CD4-positive, alpha-beta T cell treated with Interleukin-2 at 100 ng/mL for 4 hours (primary cell): ENCODE measurements at regions not wholly inside any gene's neighbourhood (a gene's known extent, or its start where the extent isn't known, plus 50 kb on each side); places are given as distances from the start of the nearest gene placed in this dataset.

Source experiments
- DNase-seq: peaks from one replicate; pipeline ENCODE4 v3.0.0-alpha.2; 2020; ENCODE audit warnings: low spot score

DNA sequence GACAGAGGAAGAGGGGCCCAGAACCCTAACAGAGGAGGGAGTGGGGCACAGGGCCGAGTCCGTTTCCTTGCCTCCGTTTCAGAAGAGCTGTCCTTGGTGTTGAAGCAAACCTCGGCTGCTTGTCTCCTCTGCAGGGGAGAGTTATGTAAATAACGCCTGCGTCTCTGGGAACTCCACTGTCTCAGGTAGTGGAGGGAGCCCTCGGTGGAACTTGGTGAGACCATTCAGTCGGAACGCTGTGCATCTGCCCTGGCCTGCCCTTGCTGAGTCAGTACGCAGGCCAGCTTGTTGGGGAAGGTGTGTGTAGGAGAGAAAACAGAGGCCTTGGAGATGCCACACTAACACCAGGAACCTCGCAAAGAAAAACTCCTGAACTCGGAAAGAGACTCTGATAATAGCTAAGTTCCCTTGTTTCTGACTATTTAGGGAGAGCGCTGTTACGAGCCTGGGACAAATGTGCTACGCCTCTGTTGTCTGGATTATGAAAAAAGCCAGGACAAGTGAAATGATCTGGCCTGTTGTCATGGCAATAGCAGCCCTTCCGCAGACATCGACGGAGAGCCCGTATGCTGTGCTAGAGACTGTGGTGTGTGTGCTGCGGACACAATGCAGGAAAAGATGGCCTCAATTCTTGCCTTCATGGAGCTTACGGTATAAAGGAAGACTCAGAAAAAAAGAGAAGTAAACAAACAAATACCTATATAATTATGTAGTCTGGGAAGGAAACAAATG, 94.6 kb upstream of the AKT3 start:
- DNase-seq: no peak

DNA sequence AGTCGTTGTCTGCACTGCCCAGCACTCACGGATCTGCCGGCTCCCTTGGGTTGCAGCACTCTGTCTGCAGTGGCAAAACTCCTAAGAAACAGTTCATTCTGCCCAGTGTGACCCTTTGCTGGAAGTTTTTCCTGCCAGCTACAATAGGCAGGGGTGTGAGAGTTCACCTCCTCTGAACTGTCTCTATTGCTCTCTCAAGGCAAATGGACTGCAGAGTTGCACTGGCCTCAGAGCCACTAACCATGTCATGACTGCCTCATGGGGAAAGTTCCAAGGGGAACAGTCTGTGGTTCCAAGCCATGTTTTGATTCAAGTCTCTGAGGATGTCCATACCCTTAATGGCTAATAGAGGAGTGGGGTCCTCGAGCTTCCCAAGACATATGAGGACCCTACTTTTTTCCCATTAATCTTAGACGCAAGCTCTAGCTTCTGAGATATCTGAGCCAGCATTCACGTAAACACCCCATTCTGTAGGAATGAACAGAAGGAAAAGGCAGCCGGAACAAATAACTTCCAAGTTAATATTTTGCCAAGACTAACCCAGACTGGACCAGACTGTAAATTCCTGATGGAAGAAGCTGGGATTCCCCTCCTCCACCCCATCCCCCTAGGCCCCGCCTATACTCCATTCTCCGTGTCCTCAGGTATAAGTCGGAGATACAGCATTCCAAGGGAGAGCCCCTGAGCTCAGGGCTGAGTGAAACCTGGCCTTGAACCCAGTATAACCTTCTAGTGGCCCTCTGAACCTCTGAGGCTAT, 93.8 kb upstream of the AKT3 start:
- no peak for DNase-seq

DNA sequence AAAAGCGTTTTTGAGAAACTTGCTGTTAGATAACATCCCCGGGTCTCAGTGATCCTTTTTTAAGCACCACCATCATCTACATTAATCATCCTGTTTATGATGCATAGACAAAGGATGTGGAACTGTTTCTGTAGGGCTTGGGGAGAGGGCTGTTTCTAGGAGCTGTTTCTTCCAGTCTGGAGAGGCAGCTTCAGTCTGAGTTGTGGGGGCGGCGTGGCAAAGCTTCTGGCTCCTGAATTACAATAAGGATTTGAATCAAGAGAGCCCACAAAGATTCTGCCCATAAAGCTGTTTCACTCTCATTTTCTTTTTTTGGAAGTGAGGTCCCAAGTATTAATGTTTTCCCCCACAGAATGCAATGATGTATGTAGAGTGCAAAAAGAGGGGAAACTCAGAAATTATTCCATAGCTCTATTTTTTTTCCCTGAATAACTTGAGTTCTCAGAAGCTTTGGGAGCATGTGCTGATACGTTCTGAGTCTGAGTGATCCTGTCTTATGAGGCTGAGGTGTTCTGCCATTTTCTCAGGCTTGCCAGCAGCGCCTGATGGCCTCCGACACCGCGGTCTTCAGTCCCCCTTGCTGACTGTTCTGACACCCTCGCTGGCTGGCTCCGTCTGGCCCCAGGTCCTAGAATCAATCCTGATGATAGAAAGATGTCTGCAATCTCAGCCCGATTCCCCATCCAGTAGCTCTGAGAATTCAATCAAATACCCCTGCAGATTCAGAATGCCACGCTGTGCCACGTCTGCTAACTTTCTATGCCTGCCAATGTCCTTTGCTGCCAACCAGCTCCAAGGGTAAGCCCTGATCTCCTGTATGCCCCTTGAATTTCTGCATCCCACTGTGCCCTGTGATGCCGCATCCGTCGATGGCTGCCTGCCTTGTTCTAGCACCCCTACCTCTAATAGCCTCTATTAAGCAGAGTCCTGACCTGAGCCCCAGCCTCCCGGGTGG, 92.4 kb upstream of the AKT3 start:
- no peak for DNase-seq

DNA sequence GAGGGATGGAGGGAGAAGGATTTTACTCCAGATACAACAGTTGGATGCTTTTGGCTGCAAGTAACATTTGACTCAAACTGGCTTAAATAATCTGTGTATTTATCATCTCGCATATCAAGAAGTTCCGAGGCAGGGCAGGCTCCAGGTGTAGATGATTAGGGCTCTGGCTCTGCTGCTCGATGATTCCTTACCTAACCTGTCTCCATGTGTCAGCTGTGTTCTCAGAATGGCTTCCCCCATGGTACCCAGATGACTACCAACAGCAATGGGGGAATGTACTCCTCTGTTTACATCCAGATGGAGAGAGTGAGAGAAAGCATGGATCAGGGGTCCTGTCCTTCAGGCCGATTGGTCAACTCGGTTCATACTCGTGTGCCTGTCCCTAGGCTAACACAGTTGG, 90.4 kb upstream of the AKT3 start:
- no peak for DNase-seq

DNA sequence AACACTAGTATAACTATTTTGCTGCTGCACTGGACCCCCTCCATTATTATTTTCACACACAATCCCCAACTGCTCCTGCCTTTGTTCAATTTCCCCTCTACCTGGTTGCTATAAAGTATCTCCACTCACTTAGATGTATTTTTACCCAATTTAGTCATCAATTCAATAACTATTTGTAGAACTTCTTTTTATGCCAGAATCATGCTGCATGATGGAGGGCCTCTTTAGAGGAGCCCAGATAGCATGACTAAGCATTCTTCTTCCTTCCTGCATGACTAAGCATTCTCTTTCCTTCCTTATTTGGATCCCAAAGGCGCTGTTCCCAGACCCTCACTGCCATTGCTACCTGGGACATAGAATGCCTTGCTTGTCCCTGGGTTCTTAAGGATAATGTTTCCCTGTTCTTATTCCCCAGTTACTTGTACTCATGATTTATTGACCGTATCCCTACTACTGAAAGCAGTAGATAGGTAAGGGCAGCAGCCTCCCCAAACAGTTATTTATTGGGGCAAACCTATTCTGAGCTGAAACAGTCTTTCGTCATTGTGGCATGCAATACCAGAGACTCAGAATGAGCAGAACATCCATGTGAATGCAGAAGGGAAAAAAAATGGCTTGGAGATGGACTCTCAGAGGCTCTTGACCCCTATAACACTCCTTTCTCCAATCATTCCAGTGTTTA, 89.3 kb upstream of the AKT3 start:
- no peak for DNase-seq

DNA sequence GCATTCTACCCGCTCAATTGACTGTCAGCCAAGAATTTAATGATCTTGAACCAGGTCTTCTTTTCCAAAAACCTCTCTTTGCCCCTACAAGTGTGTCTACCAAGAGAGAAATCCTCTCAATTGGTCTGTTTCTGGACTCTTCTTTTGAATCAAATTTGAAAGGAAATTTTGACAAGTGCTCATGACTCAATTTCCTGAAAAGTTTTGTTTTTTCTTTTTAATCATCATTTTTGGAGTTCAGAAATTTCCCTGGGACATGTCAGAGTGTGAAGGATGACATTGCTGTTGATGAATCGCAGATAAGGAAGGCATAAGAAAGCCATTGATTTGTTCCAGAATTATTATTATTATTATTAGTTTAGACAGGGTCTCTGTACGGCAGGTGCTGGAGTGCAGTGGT, 88.2 kb upstream of the AKT3 start:
- DNase-seq: no peak

DNA sequence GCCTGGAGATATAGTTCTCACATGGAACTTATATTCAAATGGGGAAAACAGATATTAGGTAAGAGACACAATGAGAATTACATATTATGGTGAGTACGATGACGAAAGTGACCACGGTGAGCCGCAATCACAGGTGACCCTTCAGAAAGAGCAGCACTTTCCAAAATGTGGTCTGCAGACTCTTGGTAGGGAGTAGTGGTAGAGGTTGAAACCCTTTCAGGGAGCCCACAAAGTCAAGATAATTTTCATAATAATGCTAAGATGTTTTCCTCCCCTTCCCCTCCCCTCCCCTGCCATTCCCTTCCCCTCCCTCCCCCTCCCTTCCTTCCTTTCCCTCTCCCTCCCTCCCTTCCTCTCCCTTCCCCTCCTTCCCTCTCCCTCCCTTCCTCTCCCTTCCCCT, 83.5 kb upstream of the AKT3 start:
- DNase-seq: no peak

DNA sequence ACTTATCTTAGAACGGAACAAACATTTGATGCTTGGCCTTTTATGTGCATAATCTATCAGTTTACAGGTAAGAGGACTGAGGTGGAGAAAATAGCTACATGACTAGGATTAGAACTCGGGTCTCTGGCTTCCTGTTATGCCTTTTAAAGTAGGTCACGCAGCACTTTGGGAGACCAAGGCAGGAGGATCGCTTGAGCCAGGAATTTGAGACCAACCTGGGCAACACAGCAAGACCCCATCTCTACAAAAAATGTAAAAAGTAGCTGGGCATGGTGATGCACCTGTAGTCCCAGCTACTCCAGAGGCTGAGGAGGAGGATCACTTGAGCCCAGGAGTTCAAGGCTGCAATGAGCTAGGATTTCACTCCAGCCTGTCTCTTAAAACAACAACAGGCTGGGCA, 81.9 kb upstream of the AKT3 start:
- DNase-seq: no peak

DNA sequence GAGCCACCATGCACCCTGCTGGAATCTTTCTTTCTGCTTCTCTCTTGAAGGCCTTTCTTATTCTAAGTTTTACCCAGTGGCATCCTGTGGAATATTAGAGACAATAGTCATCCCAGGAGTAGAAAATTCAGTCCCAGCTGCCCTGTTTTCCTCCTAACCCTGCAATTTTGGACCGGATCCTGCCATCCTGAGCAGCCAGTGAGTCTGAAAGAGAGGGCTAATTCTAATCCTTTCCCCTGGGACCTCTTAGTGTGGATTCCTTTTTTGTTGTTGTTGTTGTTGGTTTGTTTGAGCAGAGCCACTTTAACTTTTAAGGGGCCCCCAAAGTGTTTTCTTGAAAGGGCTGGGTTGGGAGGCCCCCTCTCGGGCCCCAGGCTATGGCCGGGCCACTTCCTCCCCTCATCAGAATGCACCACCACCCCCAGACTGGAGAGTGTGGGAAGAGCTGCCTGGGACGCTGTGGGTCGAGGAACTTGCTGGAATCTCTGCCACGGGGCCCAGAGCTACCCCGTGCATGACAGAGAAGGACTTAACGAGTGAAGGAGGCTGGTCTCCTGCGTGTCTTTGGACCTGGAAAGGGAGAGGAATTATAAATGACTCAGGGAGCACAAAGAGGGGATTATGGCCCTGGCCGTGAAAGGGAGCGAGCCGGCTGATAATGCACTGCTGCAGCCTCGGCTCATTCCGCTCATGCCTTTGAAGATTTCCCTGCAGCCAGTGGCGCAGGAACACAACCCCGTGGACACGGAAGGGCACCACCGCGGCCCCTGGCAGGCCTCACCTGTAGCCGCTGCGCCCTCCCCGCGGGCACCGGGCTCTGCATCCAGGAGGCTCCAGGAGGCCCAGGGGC, 81.0 kb upstream of the AKT3 start:
- DNase-seq: no peak

DNA sequence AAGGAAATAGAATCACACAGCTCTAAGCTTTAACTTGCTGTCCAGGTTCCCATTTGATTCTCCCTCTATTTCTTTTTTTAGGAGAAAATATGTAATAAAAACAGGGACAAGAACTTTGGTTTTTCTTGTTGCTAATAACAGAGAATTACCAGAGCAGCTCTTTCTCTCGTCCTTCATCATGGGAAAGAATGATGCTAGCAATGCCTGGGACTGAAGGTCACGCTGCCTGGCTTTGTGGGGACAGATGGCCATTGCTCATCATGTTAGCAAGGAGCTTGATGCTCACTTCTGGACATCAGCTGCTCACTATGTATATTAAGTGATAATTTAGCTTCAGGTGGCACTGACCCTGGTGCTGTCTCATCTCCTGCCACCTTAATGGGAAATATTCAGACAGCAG, 77.3 kb upstream of the AKT3 start:
- no peak for DNase-seq

DNA sequence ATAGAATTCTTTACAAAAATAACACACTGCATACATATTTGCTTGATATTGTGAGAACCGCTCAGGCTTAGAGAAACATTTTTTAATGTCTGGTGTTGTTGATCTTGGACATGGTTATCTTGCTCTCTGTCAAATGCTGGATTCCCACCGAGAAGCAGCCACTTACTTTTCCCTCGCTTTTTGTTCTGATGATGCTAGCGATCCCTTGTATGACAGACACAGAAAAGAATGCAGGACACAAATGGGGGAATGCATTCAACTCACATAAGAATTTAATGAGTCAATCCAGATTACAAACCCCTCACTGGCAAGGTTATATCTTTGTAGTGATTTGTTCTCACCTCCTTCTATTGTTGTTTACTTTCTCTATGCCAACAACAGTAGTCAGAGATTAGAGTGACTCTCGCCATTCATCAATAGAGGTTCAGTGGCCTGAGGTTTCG, 76.8 kb upstream of the AKT3 start:
- DNase-seq: no peak

DNA sequence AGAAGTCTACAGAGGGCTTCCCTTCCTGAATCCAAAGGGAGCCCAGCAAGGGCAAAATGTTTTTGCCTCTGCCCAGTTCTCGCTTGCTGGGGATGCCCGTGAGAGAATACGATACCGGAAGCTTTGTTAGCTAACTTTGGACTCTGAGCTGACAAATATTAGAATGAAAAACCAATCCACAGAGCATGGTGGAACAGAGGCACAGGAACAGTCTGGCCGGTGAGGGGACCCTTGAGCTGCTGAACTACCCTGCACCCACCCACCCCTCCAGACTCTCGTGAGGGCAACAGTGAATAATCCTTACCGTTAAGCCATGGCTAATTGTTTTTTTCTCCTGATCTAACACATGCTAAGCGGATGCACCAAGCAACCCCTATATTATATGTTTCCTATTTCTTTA, 76.3 kb upstream of the AKT3 start:
- DNase-seq: no peak

DNA sequence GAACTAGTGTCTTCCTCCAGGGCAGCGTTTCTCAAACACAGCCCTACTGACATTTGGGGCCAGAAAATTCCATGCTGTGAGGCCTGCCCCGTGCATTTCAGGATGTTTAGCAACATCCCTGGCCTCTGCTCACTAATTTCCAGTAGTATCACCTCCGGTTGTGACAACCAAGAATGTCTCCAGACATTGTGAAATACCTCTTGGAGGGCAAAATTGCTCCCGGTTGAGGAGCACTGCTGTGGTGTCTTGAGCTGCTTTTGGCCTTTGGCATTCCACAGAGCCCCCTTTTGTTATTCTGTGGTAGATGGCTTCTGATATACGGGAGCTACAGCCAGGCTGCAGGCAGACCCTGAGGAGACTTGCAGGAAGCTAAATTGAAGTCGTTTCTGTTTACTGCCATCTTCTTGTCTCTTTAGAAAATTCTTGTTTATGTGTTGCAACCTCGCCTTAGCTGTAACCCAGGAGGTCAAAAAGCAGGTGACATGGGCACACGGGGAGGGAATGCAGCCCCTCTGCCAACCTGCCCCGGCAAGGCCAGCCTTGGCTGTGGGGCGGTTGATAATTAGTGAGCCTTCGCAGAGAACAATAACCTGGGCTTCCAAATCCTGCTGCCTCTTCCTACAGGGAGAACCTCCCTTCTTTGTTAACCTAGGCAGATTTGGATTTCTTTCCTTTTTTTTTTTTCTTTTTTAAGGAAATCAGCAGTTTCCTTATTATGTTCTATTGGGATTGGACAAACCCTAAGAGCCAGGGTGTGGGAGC, 74.7 kb upstream of the AKT3 start:
- no peak for DNase-seq

DNA sequence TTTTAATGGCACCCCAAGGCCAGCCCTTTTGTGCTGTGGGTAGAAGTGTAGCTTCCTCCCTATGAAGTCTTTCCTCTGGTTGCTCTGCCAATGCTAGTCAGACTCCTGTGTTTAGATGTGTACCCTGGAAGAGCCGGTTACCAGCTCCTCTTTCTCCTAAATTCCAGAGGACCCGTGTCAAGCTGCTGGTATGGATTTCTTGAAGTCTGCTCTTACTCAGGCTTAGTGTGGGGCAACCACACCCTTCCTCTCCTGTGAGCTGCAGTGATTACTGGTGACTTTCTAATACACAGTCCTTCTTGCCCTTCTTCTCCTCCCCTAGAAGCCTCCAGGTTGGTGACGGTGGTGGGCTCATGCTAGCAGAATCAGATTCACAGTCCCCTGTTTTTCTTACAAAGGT, 74.1 kb upstream of the AKT3 start:
- DNase-seq: no peak

DNA sequence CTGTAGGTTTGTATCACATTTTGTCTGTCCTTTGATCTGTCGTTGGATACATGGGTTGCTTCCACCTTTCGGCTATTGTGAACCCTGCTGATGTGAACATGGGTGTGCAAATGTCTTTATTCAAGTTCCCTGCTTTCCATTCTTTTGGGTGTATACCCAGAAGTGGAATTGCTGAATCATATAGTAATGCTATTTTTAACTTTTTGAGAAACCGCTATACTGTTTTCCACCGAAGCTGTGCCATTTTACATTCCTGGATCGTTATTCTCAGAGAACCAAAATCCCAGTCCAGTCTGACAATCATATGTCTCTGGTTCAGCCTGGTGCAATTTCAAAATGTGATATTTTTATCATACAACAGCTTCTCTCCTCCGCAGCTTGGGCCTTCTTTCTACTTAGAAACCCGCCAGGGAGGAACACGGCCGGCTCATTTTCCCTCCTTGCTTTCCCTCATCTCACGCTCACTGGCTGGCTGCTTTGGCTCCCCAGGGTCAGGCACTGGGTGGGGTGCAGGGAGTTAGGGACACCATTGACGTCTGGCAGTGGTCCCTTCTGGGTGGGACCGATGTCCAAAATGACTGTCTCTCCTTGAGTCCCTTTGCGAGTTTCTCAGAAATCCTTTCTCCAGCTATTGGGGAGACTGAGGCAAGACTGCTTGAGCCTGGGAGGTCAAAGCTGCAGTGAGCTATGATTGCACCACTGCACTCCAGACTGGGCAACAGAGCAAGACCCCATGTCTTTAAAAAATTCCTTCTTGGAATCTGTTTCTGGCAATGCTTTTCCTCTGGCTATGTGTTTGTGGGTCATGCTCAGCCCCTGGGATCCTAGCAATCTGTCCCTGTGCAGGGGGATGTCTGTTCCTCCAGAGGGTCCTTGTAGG, 73.5 kb upstream of the AKT3 start:
- no peak for DNase-seq

DNA sequence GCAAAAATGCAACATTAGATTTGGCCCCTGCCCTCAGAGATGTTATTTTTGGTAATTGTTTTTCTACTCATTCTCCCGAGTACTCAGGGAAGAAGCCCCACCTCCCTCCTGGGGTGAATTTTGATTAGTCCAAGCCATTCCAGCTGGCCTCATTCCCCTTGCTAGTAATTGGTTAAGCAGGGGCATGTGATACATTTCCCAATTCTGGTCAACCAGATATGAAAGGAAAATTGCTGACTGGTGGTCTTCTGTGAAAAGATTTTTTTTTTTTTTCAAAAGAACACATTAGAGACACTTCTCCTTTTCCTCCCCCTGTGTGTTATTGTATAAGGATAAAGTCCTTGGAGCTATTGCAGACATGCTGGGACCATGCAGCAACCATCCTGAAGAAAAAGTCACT, 71.1 kb upstream of the AKT3 start:
- no peak for DNase-seq

DNA sequence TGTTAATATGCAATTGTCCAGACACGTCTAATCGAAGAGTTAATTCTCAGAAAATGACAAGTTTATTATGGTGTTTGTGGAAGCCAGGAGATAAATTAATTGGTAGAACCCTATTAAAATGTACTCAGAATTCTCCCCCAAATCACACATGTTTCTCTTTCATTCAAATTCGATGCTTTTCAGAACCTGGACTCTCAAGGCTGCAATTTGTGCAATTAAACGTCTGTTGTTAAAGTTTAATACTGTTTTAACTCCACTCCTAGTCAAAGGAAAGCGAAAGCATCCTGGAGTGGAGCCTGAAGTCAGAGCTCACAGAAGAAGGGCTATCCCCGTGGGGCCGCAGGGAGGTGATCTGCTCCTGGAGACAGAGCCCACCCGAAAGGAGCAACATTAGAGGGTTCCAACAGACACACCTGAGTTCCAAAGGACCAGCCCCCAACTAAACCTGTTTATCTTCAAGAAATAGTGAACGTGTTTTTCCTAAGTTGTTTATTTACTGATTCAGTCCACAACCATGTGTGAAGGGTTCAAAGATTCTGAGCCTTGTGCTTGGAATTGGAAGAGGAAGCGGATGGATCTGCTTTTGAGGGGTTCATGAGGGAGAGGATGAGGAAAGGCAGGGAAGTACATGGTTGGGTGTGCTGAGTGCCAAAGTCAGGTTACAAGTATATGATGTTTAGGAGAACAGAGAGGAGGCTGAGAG, 68.0 kb upstream of the AKT3 start:
- DNase-seq: no peak

DNA sequence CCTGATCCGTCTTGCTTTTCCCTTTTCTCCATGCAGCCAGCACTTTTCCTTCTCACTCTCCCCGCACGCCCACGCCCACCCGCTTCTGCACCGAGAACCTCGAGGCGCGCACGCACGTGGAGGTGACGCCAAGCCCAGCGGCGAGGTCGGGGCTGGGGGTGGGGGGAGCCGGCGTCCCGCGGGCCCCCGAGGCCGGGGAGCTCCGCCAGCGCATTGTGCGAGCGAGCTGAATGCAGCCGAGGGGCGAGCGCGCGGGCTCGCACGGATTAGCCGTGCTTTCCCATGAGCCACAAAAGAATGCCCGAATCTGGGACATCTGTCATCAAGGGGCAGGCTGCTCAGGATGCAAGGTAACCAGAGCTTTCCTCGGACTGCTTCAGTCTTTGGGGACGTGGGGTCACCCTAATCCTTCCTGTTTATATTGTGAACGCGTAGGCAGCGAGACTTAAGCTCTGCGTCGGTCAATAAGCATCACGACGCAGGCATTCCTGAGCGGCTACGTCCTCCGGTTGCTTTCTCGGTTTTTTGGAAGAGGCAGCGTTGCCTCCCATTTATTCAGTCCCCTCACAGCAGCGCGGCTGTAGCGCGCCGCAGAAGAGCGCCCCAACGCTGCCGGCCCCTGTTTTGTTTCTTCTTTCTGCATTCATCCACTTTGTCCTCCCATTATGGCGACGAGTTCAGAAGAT, 67.3 kb upstream of the AKT3 start:
- no peak for DNase-seq
